Lower leg skin (tissue), 4 donors: ENCODE measurements at regions not wholly inside any gene's neighbourhood (a gene's known extent, or its start where the extent isn't known, plus 50 kb on each side); places are given as distances from the start of the nearest gene placed in this dataset.

Experiments
- DNase-seq, 2 donors: peaks; one replicate each; pipeline ENCODE4 v3.0.0-alpha.2; 2019; ENCODE audit warnings: low spot score in 2 of 2
- H3K4me3 ChIP-seq: fragments of 200-600 bp; sonication (generic); 2 replicates; pipeline ENCODE4 v1.5.1; 2017; ENCODE audit warnings: mild to moderate bottlenecking, low read depth; ENCODE audit not compliant: poor library complexity, severe bottlenecking
- POLR2A ChIP-seq, 2 donors: fragments of 450-650 bp; IDR thresholded peaks; one replicate each; pipeline ENCODE4 v1.6.1; 2016 to 2017; ENCODE audit warnings: antibody characterized with exemption in 2 of 2, mild to moderate bottlenecking in 1 of 2, moderate library complexity in 1 of 2
- WGBS, 2 donors: methylation state at CpG; one replicate each; pipeline ENCODE4 v1.1.5; 2018; 5-methylcytosine and 5-hydroxymethylcytosine counted together
- intact Hi-C: fragments of 100-400 bp; cut with DNase I; formaldehyde crosslinking; loops from one replicate; pipeline ENCODE4 v1.15.0; 2023; ENCODE audit warnings: low total_unique reads
- TF ChIP-seq, protein P1 (sequence below), 3 donors: fragments of 450-650 bp; IDR thresholded peaks; one replicate each; pipeline ENCODE4 v1.5.1; 2016; ENCODE audit warnings: antibody characterized with exemption in 3 of 3, mild to moderate bottlenecking in 3 of 3, moderate library complexity in 2 of 3

DNA sequence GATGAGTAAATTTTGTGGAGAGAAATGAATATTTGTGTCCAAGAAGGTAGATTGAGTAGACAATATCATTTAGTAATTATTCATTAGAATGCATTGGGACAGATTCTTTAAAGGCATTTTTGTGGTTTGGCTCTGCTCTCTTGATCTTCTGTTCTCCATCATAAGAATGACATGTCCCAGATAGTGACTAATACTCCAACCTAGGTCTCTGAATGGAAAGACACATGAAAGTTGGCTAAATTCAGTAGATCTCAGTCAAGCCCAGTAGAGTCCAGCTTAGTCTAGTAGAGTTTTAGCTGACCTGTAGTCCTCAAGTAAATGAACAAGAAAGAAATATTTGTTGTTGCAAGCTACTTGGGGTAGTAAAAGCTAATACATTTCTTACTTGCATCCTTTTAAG, 61.8 kb upstream of the DNAH14 start:
- intact Hi-C loops: no loop called here
- TF ChIP-seq, protein P1, sequence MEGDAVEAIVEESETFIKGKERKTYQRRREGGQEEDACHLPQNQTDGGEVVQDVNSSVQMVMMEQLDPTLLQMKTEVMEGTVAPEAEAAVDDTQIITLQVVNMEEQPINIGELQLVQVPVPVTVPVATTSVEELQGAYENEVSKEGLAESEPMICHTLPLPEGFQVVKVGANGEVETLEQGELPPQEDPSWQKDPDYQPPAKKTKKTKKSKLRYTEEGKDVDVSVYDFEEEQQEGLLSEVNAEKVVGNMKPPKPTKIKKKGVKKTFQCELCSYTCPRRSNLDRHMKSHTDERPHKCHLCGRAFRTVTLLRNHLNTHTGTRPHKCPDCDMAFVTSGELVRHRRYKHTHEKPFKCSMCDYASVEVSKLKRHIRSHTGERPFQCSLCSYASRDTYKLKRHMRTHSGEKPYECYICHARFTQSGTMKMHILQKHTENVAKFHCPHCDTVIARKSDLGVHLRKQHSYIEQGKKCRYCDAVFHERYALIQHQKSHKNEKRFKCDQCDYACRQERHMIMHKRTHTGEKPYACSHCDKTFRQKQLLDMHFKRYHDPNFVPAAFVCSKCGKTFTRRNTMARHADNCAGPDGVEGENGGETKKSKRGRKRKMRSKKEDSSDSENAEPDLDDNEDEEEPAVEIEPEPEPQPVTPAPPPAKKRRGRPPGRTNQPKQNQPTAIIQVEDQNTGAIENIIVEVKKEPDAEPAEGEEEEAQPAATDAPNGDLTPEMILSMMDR (IDR thresholded peaks at IDR 0.05): no peak
- no peak for TF ChIP-seq POLR2A (IDR thresholded peaks at IDR 0.05)
- no peak overlapping the region for H3K4me3 ChIP-seq

DNA sequence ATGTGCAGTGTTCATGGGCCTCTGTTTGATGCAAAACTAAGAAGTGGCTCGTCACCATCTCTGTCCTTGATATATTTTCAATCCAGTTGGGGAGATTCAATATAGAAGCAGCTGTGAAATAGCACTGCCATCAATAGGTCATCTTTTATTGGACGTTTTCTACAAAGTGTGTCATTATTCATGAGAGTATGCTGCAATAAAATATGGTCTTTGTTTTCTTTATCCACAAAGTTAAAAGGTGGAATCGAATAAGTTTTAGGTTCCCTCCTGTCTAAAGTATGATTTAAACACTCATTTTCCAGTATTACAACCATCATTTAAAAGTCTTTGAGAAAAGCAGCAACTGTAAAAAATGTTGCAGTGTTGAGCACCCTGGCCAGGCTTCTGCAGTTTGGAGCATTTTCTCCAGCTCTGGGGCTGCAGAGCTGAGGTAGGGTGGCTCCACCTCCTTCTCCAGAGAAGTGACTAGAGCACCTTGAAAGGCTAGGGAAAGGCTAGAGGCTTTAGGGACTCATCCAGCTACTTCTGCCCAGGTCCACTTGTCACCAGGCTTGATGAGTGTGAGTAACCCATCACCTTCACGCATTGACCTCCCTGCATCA, 56.5 kb upstream of the DNAH14 start:
- no peak overlapping the region for H3K4me3 ChIP-seq
- intact Hi-C loops: no loop called here
- no peak for DNase-seq
- TF ChIP-seq, protein P1 (IDR thresholded peaks at IDR 0.05): no peak
- TF ChIP-seq POLR2A (IDR thresholded peaks at IDR 0.05): no peak
- WGBS, 2 donors: 50 to 63% methylated on average over 4 of the region's 4 CpGs

More for the DNA sequence above, 61.8 kb upstream of the DNAH14 start:
- no peak for DNase-seq

DNA sequence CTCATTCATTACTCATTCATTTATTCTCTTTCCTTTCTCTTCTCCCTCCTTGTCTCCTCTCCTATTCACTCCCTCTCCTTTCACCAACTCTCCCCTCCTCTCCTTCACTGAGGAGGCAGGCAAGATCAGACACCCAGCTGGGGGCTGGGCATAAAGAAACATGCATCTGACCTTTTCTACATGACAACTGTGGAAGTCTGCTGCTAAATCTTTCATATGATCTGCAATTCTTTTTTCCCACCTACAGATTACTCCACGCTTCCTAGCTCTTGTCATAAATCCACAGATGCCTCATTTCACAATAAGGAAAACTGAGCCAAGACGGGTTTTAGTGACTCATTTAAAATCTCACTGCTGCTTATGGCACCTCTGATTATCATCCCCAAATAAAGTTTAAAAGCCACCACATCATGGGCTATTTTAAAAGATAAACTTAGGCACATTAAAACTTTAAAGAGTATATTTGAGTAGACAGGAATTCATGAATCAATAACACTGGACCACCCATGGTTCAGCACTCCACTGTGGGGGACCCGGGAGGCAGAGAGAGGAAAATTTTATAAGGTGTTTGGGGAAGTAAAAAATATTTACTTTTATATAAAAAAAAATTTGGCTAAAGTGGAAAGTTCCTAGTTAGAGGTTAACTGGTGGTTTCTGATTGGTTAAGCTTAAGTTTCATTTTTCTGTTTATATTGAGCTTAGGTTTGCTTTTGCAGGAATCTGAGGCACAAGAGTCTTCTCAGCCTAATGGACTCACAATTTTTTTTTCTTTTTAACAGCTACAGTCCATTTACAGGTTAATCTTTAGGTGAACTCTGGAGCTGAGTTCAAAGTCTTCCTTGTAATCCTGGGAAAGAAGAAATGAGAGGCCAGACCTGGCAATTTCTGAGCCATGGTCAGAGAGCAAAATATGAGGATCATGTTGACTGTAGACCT, 55.8 kb upstream of the DNAH14 start:
- intact Hi-C loops: no loop called here
- 22 to 25% methylated on average over 3 of the region's 3 CpGs for WGBS, 2 donors
- TF ChIP-seq, protein P1 (IDR thresholded peaks at IDR 0.05): no peak
- TF ChIP-seq POLR2A (IDR thresholded peaks at IDR 0.05): no peak
- DNase-seq: no peak
- H3K4me3 ChIP-seq: no peak overlapping the region

DNA sequence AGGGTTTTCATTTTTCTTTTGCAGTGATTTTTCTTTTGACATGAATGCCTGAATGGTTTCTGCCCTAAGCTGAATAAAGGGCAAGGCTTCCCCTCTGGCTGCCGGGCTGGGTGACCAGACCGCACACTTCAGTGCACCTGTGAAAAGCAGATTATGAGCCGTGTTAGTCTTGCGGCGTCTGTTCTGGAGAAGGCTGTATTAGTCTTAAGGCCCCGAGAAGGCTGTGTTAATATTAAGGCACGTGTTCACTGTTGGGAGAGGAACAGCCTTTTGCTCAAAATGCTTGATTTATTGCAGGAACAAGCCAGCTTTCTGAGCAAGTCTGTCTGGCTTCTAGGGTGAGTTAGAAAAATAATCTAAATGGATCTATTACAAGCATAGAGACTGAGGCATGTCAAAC, 54.7 kb upstream of the DNAH14 start:
- intact Hi-C loops: no loop called here
- WGBS, 2 donors: 25 to 37% methylated on average over 7 of the region's 7 CpGs
- no peak for TF ChIP-seq POLR2A (IDR thresholded peaks at IDR 0.05)
- TF ChIP-seq, protein P1 (IDR thresholded peaks at IDR 0.05): no peak
- no peak for DNase-seq
- no peak overlapping the region for H3K4me3 ChIP-seq

DNA sequence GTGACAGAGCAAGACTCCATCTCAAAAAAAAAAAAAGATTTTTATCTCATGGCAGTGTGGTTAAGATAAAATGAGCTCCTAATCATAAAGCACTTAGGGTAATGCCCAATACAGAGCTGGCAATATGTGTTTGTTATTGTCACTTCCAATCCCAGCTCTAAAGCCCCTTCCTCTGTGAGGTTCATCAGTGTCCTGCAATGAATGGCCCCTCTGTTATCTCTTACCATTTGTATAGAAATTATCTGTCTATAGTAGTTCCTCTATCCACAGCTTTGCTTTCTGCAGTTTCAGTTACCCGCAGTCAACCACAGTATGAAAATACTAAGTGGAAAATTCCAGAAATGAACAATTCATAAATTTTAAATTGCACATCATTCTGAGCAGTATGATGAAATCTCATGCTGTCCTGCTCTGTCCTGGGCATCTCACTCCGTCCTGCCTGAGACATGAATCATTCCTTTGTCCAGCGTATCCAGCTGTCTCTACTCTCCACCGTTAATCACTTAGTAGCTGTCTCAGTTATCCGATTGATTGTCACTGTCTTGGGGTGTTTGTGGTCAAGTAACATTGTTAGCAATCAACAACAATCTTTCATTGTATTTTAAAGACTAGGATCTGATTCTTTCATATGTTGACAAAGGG, 50.2 kb upstream of the DNAH14 start:
- no peak for DNase-seq
- intact Hi-C loops: no loop called here
- H3K4me3 ChIP-seq: no peak overlapping the region
- TF ChIP-seq, protein P1 (IDR thresholded peaks at IDR 0.05): no peak
- TF ChIP-seq POLR2A (IDR thresholded peaks at IDR 0.05): no peak
- WGBS, 2 donors: 35 to 49% methylated on average over 5 of the region's 5 CpGs
